NCI-H2029 treated with DMSO at 0.1 percent for 48 hours (cell line): ENCODE measurements at regions not wholly inside any gene's neighbourhood (a gene's known extent, or its start where the extent isn't known, plus 50 kb on each side); places are given as distances from the start of the nearest gene placed in this dataset.
A peak's percentile ranks its signal among the peaks of the same experiment; 100 is the strongest.

Experiments
- DNase-seq: peaks from one replicate; lab custom pipeline; 2025; lab: John Stamatoyannopoulos, UW

GRCh38 chr1:5475572-5475971, 516.7 kb downstream of the NPHP4 start:
- DNase-seq = no peak

GRCh38 chr1:5473268-5473667, 519.0 kb downstream of the NPHP4 start:
- no peak for DNase-seq

GRCh38 chr1:5466487-5466886, 525.7 kb downstream of the NPHP4 start:
- no peak for DNase-seq

- no peak for DNase-seq
Observed at GRCh38 chr1:5465281-5465711, 526.9 kb downstream of the NPHP4 start.

DNA sequence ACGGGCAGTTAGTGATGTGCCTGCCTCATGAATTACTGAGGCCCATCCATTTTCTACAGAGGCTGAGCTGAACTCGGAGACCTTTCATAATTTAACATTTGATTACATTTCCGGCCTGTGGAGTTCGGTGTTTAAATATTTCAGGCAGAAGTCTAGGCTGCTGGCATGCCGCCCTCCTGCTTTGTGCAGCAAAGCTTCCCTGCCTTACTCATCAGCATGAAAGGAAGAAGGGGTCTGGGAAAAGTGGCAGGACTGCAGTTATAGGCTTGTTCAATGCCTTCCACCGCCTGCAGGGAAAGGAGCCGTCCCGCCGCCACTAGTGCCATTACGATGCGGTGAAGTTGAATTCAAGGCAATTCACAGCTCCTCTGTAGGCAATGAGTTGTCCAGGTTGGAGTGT, 527.9 kb downstream of the NPHP4 start:
- DNase-seq = no peak

DNA sequence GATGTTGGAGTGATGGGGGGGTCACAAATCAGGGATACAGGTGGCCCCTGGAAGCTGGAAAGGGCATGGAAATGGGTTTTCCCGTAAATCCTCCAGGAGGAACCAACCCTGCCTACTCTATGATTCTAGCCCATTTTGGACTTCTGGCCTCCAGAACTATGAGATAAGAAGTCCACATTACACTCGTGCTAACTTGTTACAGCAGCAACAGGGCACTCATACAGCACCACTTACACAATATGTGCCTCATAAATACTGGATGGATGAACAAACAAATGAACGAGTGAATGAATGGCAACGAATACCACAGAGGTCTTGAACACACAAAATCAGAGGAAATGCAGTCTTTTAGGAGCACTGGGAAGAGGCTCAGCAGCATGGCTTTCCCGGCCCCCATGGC, 531.3 kb downstream of the NPHP4 start:
- no peak for DNase-seq

GRCh38 chr1:5459839-5460610, 532.2 kb downstream of the NPHP4 start:
- no peak for DNase-seq

DNA sequence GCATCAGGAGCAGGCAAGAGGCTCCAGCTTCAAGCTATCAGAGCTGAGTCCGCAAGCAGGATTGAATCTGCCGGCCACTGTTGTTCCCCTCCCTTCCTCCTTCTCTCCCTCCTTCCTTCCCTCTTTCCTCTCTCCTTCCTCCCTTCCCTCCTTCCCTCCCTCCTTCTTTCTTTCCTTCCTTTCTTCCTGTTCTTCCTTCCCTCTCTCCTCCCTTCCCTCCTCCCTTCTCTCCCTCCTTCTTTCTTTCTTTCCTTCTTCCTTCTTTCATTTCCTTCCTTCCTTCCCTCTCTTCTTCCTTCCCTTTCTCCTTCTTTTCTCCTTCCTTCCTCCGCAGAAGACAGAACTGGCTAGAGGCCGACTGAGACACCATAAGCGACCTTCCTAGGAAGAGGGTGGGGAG, 534.0 kb downstream of the NPHP4 start:
- no peak for DNase-seq

GRCh38 chr1:5456090-5456811, 536.0 kb downstream of the NPHP4 start:
- no peak for DNase-seq

GRCh38 chr1:5455651-5456050, 536.6 kb downstream of the NPHP4 start:
- DNase-seq = no peak

DNA sequence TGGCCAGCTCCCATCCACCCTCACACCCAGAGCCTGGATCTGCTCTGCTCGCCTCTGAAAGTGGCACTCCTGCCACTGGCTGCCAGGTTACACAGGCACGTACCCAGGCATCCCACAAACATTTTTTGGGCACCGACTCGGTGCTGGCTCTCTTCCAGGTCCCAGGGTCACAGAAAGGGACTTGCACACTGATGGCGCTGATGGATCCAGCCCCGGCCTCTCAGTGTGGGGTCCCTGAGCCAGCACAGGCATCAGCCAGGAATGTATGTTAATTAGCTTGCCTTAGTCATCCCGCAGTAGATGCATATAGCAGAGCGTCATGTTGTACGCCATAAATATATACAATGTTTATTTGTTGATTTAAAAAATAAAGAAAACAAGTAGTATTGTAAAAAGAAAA, 537.2 kb downstream of the NPHP4 start:
- no peak for DNase-seq

DNA sequence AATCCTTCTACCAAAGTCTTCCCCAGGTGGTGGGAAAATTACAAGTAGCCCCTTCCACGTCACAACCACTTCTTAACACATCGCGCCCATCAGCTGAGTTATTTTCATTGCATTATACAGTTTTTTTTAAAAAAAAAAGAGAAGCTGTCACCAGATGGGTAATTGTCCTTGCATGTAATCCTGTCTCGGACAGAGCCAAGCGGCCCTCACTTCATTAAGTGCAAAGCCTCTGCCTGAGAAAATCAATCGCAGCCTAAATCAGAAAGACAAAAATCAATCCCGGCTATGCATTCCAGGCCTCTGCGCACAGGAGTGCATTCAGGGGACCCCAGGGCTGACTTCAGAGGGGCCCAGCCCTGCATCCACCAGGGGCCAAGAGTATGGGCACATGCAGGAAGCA, 538.9 kb downstream of the NPHP4 start:
- DNase-seq = no peak

DNA sequence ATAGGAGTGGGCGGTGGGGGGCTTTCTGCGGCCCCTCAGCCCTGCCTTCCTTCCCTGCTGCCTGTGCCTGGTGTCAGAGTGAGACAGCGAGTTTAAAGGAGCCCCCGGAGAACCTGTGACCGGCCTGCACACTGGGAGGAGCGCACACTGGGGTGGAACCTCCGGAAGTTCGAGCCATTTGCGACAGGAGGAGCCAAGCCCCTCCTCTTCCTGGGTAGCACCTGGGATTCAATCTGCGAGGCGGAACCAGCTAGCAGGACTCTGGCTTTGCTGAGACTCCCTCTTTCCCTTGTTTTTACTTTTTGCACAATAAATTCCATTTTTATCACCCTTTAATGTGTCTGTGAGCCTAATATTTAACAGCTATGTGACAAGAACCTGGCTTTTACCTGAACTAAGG, 540.6 kb downstream of the NPHP4 start:
- no peak for DNase-seq

- DNase-seq = no peak
Observed at GRCh38 chr1:5448486-5448885, 543.7 kb downstream of the NPHP4 start.

GRCh38 chr1:5447503-5447960, 544.7 kb downstream of the NPHP4 start:
- no peak for DNase-seq

GRCh38 chr1:5444396-5444795, 547.8 kb downstream of the NPHP4 start:
- DNase-seq = no peak

GRCh38 chr1:5436808-5437207, 555.4 kb downstream of the NPHP4 start:
- DNase-seq = no peak

- no peak for DNase-seq
Observed at GRCh38 chr1:5435414-5435813, 556.8 kb downstream of the NPHP4 start.

DNA sequence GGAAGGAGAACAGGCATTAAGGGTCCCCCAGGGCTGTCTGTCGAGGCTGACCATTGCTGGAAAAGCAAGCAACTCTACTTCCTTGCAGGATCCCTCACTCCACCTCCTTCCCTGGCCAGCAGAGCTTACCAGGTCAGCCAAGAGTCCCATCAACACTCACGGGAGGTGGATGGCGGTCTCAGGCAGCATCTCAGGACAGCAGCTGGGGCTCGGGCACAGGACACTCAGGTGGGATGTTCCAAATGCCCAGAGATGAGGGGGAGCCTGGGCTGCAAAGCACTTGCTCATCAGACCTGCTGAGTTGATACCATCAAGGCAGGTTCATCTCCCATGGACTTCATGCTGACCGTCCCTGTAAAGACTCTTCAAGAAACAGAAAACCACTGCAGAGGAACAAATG, 559.8 kb downstream of the NPHP4 start:
- no peak for DNase-seq

GRCh38 chr1:5430911-5431697, 561.1 kb downstream of the NPHP4 start:
- DNase-seq = peak; percentile 92

DNA sequence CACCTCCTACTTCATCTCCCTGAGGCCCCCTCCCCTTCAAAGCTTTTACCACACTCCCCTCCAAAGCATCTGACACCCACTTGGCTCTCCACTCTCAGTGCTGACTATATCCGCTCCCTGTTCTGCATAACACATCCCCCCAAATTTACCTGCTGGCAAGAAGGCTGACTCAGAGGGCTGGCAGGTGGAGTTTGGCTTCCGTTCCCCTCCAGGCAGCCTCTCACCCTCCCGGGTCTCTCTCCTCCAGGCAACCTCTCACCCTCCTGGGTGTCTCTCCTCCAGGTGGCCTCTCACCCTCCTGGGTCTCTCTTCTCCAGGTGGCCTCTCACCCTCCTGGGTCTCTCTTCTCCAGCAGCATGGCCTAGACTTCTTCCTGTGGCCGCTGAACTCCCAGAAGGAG, 562.1 kb downstream of the NPHP4 start:
- no peak for DNase-seq

DNA sequence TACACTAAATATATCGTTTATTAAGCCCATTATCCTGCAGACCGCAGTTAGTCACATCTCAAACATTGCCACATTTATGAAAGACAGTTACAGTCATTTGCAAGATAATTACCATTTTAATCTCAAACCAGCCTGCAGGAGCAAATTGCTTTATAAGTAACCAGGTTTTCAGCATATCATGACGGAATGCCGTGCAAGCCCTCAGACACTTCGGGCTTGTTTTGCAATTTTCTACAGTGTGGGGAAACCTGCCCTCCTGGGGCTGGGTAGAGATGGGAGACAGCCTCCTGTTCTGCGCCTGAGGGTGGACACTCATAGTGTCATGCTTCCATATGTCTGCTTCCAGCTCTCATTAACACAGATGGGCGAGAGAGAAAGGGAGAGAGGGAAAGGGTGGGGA, 563.9 kb downstream of the NPHP4 start:
- DNase-seq = no peak
